ENCODE measurements at regions not wholly inside any gene's neighbourhood (a gene's known extent, or its start where the extent isn't known, plus 50 kb on each side); places are given as distances from the start of the nearest gene placed in this dataset.

- TF ChIP-seq EZH2 (IDR thresholded peaks at IDR 0.05; ENCODE audit: low read length, missing control alignments), result no peak
- TF ChIP-seq CTCF (conservative IDR thresholded peaks at IDR 0.05 in 1 of 2, IDR thresholded peaks at IDR 0.05 in 1 of 2; ENCODE audit: low read depth in 1 of 2, low read length in 2 of 2), result no peak
- no peaks in the 10 kb centered on the region for H3K9me3 ChIP-seq (ENCODE audit: control insufficient read depth, insufficient read depth, low read depth, low read length)
- no peak overlapping the region for H3K9ac ChIP-seq (ENCODE audit: insufficient read depth, low read length)
- no peaks in the 10 kb centered on the region for H3K79me2 ChIP-seq (ENCODE audit: control insufficient read depth, insufficient read depth, low read length)
- H3K4me2 ChIP-seq (ENCODE audit: extremely low read depth, insufficient read depth, low read length), result no peak overlapping the region
- H3K27me3 ChIP-seq (ENCODE audit: control insufficient read depth, insufficient read depth, low read length), result no peaks in the 10 kb centered on the region
- no peak overlapping the region for H3K27ac ChIP-seq (ENCODE audit: insufficient read depth, low read length)
- no peak for DNase-seq (ENCODE audit: low read depth in 2 of 2)
- H3K36me3 ChIP-seq (ENCODE audit: control insufficient read depth, insufficient read depth, low read length), result no peaks in the 10 kb centered on the region
- no peak overlapping the region for H2AFZ ChIP-seq (ENCODE audit: low read length)
- H3K4me3 ChIP-seq (replicated peaks in 1 of 4; ENCODE audit: control extremely low read depth in 1 of 4, insufficient read depth in 1 of 4, low read depth in 3 of 4, low read length in 4 of 4), result no peak overlapping the region
- no peaks in the 10 kb centered on the region for H4K20me1 ChIP-seq (ENCODE audit: control insufficient read depth, extremely low read depth, insufficient read depth, low read length)
- peaks cover 4% of the 10 kb centered on the region for H3K4me1 ChIP-seq (ENCODE audit: control insufficient read depth, extremely low read depth, insufficient read depth, low read length)
These were observed 150.4 kb upstream of the ITGA6 start for GRCh38 chr2:172276961-172277360.

DNA sequence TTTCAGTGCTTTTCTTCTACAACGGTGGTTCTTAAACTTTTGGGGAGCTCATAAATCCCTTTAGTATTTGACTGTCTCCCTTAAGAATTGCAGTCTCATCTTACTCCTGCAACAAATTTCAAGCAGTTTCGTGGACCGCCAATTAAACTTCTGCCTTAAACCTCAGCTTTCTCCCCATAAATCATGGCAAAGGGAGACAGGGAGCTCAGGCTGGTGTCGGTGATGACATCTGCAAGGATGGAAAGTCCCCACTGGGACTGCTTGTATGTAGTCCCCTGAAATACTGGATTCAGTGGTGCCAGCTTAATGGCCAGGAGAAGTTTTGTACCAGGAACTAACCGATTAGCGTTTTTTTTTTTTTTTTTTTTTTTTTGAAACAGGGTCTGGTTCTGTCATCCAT, 148.7 kb upstream of the ITGA6 start:
- Histone ChIP-seq H3K4me2 (ENCODE audit: extremely low read depth, insufficient read depth, low read length) (no peak overlapping the region), H3K9ac (ENCODE audit: insufficient read depth, low read length) (no peak overlapping the region), H2AFZ (ENCODE audit: low read length) (no peak overlapping the region), H3K79me2 (ENCODE audit: control insufficient read depth, insufficient read depth, low read length) (no peaks in the 10 kb centered on the region), H4K20me1 (ENCODE audit: control insufficient read depth, extremely low read depth, insufficient read depth, low read length) (no peaks in the 10 kb centered on the region), H3K9me3 (ENCODE audit: control insufficient read depth, insufficient read depth, low read depth, low read length) (no peaks in the 10 kb centered on the region), H3K27me3 (ENCODE audit: control insufficient read depth, insufficient read depth, low read length) (no peaks in the 10 kb centered on the region), H3K27ac (ENCODE audit: insufficient read depth, low read length) (no peak overlapping the region), H3K4me3 (replicated peaks in 1 of 4; ENCODE audit: control extremely low read depth in 1 of 4, insufficient read depth in 1 of 4, low read depth in 3 of 4, low read length in 4 of 4) (no peak overlapping the region), H3K4me1 (ENCODE audit: control insufficient read depth, extremely low read depth, insufficient read depth, low read length) (peaks cover 8% of the 10 kb centered on the region), H3K36me3 (ENCODE audit: control insufficient read depth, insufficient read depth, low read length) (no peaks in the 10 kb centered on the region)
- no peak for DNase-seq (ENCODE audit: low read depth in 2 of 2)
- TF ChIP-seq EZH2 (IDR thresholded peaks at IDR 0.05; ENCODE audit: low read length, missing control alignments), result no peak
- TF ChIP-seq CTCF (conservative IDR thresholded peaks at IDR 0.05 in 1 of 2, IDR thresholded peaks at IDR 0.05 in 1 of 2; ENCODE audit: low read depth in 1 of 2, low read length in 2 of 2), result no peak

DNA sequence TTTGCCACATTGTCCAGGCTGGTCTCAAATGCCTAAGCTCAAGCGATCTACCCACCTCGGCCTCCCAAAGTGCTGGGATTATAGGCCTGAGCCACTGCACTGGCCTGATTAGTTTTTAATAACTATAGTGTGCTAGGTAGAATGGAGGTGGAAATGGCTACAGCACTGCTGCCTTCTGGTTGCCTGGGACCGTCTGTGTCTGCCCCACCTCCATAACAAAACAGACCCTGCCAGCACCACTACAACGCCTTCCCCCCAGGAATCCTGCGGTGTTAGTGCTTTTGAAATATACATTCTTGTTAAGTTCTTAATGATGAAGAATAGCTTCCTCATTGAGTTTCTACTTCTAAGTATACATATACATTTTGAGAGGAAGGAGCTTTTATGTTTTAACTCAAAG, 148.2 kb upstream of the ITGA6 start:
- Histone ChIP-seq H3K36me3 (ENCODE audit: control insufficient read depth, insufficient read depth, low read length) (no peaks in the 10 kb centered on the region), H4K20me1 (ENCODE audit: control insufficient read depth, extremely low read depth, insufficient read depth, low read length) (no peaks in the 10 kb centered on the region), H3K79me2 (ENCODE audit: control insufficient read depth, insufficient read depth, low read length) (no peaks in the 10 kb centered on the region), H3K4me1 (ENCODE audit: control insufficient read depth, extremely low read depth, insufficient read depth, low read length) (peaks cover 8% of the 10 kb centered on the region), H3K9ac (ENCODE audit: insufficient read depth, low read length) (no peak overlapping the region), H3K4me2 (ENCODE audit: extremely low read depth, insufficient read depth, low read length) (no peak overlapping the region), H3K27ac (ENCODE audit: insufficient read depth, low read length) (no peak overlapping the region), H3K9me3 (ENCODE audit: control insufficient read depth, insufficient read depth, low read depth, low read length) (no peaks in the 10 kb centered on the region), H3K4me3 (replicated peaks in 1 of 4; ENCODE audit: control extremely low read depth in 1 of 4, insufficient read depth in 1 of 4, low read depth in 3 of 4, low read length in 4 of 4) (no peak overlapping the region), H2AFZ (ENCODE audit: low read length) (no peak overlapping the region), H3K27me3 (ENCODE audit: control insufficient read depth, insufficient read depth, low read length) (no peaks in the 10 kb centered on the region)
- no peak for DNase-seq (ENCODE audit: low read depth in 2 of 2)
- TF ChIP-seq EZH2 (IDR thresholded peaks at IDR 0.05; ENCODE audit: low read length, missing control alignments) (no peak), CTCF (conservative IDR thresholded peaks at IDR 0.05 in 1 of 2, IDR thresholded peaks at IDR 0.05 in 1 of 2; ENCODE audit: low read depth in 1 of 2, low read length in 2 of 2) (no peak)
